HEK293 (cell line): ENCODE measurements at regions not wholly inside any gene's neighbourhood (a gene's known extent, or its start where the extent isn't known, plus 50 kb on each side); places are given as distances from the start of the nearest gene placed in this dataset.

Experiments
- ZNF133 ChIP-seq: fragments of 450-650 bp; formaldehyde crosslinking; IDR thresholded peaks from 2 replicates; pipeline ENCODE4 v1.5.1; 2016; ENCODE audit warnings: missing biosample characterization, missing genetic modification characterization
- TF ChIP-seq, protein P1 (sequence below): fragments of 450-650 bp; formaldehyde crosslinking; IDR thresholded peaks from 2 replicates; pipeline ENCODE4 v1.5.1; 2016; ENCODE audit warnings: missing biosample characterization, missing genetic modification characterization

- TF ChIP-seq, protein P1, sequence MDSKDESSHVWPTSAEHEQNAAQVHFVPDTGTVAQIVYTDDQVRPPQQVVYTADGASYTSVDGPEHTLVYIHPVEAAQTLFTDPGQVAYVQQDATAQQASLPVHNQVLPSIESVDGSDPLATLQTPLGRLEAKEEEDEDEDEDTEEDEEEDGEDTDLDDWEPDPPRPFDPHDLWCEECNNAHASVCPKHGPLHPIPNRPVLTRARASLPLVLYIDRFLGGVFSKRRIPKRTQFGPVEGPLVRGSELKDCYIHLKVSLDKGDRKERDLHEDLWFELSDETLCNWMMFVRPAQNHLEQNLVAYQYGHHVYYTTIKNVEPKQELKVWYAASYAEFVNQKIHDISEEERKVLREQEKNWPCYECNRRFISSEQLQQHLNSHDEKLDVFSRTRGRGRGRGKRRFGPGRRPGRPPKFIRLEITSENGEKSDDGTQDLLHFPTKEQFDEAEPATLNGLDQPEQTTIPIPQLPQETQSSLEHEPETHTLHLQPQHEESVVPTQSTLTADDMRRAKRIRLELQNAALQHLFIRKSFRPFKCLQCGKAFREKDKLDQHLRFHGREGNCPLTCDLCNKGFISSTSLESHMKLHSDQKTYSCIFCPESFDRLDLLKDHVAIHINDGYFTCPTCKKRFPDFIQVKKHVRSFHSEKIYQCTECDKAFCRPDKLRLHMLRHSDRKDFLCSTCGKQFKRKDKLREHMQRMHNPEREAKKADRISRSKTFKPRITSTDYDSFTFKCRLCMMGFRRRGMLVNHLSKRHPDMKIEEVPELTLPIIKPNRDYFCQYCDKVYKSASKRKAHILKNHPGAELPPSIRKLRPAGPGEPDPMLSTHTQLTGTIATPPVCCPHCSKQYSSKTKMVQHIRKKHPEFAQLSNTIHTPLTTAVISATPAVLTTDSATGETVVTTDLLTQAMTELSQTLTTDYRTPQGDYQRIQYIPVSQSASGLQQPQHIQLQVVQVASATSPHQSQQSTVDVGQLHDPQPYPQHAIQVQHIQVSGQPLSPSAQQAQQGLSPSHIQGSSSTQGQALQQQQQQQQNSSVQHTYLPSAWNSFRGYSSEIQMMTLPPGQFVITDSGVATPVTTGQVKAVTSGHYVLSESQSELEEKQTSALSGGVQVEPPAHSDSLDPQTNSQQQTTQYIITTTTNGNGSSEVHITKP (tag by site-specific recombination), result no peak
- no peak for TF ChIP-seq ZNF133 (tag by site-specific recombination)
Observed at GRCh38 chr12:115230606-115231005, 546.6 kb upstream of the TBX3 start.
